HEK293 (cell line): ENCODE measurements at regions not wholly inside any gene's neighbourhood (a gene's known extent, or its start where the extent isn't known, plus 50 kb on each side); places are given as distances from the start of the nearest gene placed in this dataset.

Source experiments
- CTCF ChIA-PET: fragments of 350-600 bp; formaldehyde crosslinking; extraction: SDS; loops from one replicate; lab custom pipeline; 2021; ENCODE audit warnings: antibody characterized with exemption; lab: Yijun Ruan, JAX
- POLR2A ChIA-PET: fragments of 300-600 bp; formaldehyde crosslinking; extraction: SDS; loops from one replicate; lab custom pipeline; 2020; ENCODE audit warnings: antibody characterized with exemption, inconsistent platforms; lab: Yijun Ruan, JAX
- H3K27ac ChIP-seq: fragments of 200-500 bp; sonication (Bioruptor generic); 2 replicates; pipeline ENCODE4 v1.5.1; 2014; ENCODE audit warnings: low read depth, low read length, control low read depth, inconsistent platforms; ENCODE audit errors: extremely low read depth
- H3K36me3 ChIP-seq, 2 experiments: fragments of 200-500 bp in 1 of 2; sonication (Bioruptor generic) in 1 of 2; 1 replicate in 1 of 2; 2 replicates in 1 of 2; pipeline ENCODE4 v1.5.1; 2014 to 2017; ENCODE audit warnings: inconsistent platforms in 2 of 2, low read length in 2 of 2; ENCODE audit not compliant: control insufficient read depth in 2 of 2, insufficient read depth in 1 of 2
- H3K4me1 ChIP-seq: fragments of 200-500 bp; sonication (Bioruptor generic); 2 replicates; pipeline ENCODE4 v1.5.1; 2014; ENCODE audit warnings: mild to moderate bottlenecking, low read length, inconsistent platforms; ENCODE audit not compliant: control insufficient read depth, insufficient read depth
- H3K4me3 ChIP-seq: 2 replicates; pipeline ENCODE4 v1.5.1; 2011; ENCODE audit warnings: low read depth, mild to moderate bottlenecking, control low read depth, low read length, moderate library complexity
- H3K9me3 ChIP-seq: fragments of 200-500 bp; sonication (Bioruptor generic); 2 replicates; pipeline ENCODE4 v1.5.1; 2014; ENCODE audit warnings: low read depth, low read length, inconsistent platforms; ENCODE audit not compliant: control insufficient read depth, insufficient read depth
- BCL6B ChIP-seq: fragments of 450-650 bp; formaldehyde crosslinking; IDR thresholded peaks from 2 replicates; pipeline ENCODE4 v1.5.1; 2017; ENCODE audit warnings: missing biosample characterization, missing genetic modification characterization
- GLIS1 ChIP-seq: fragments of 450-650 bp; formaldehyde crosslinking; IDR thresholded peaks from 2 replicates; pipeline ENCODE4 v1.5.1; 2016; ENCODE audit warnings: missing biosample characterization, missing genetic modification characterization
- KLF9 ChIP-seq: fragments of 450-650 bp; formaldehyde crosslinking; IDR thresholded peaks from 2 replicates; pipeline ENCODE4 v1.5.1; 2016; ENCODE audit warnings: missing biosample characterization, missing genetic modification characterization, low read depth
- SALL2 ChIP-seq: fragments of 450-650 bp; formaldehyde crosslinking; IDR thresholded peaks from 2 replicates; pipeline ENCODE4 v1.5.0; 2017; ENCODE audit warnings: missing biosample characterization, mild to moderate bottlenecking, missing genetic modification characterization, borderline replicate concordance
- SETDB1 ChIP-seq: IDR thresholded peaks from one replicate; pipeline ENCODE4 v1.6.1; 2017; ENCODE audit warnings: mild to moderate bottlenecking, low read length, moderate library complexity, mixed read lengths; ENCODE audit not compliant: insufficient read length
- ZFP69B ChIP-seq: fragments of 450-650 bp; formaldehyde crosslinking; IDR thresholded peaks from 2 replicates; pipeline ENCODE4 v1.5.1; 2016; ENCODE audit warnings: missing biosample characterization, missing genetic modification characterization
- ZNF121 ChIP-seq: fragments of 450-650 bp; formaldehyde crosslinking; IDR thresholded peaks from 2 replicates; pipeline ENCODE4 v1.5.1; 2016; ENCODE audit warnings: missing biosample characterization, missing genetic modification characterization
- ZNF302 ChIP-seq: fragments of 450-650 bp; formaldehyde crosslinking; IDR thresholded peaks from 2 replicates; pipeline ENCODE4 v1.5.1; 2016; ENCODE audit warnings: missing biosample characterization, missing genetic modification characterization, low read depth
- ZNF433 ChIP-seq: fragments of 450-650 bp; formaldehyde crosslinking; IDR thresholded peaks from 2 replicates; pipeline ENCODE4 v1.5.1; 2016; ENCODE audit warnings: missing biosample characterization, missing genetic modification characterization, low read depth
- ZNF530 ChIP-seq: fragments of 450-650 bp; formaldehyde crosslinking; IDR thresholded peaks from 2 replicates; pipeline ENCODE4 v1.5.1; 2016; ENCODE audit warnings: low read depth, missing biosample characterization, missing genetic modification characterization
- ZNF677 ChIP-seq: fragments of 450-650 bp; IDR thresholded peaks from 2 replicates; pipeline ENCODE4 v1.5.0; 2018; ENCODE audit warnings: missing biosample characterization, mild to moderate bottlenecking, missing genetic modification characterization, moderate library complexity
- TF ChIP-seq, protein P1 (sequence below): fragments of 450-650 bp; formaldehyde crosslinking; IDR thresholded peaks from 2 replicates; pipeline ENCODE4 v1.5.1; 2016; ENCODE audit warnings: missing biosample characterization, missing genetic modification characterization

- TF ChIP-seq, protein P1, sequence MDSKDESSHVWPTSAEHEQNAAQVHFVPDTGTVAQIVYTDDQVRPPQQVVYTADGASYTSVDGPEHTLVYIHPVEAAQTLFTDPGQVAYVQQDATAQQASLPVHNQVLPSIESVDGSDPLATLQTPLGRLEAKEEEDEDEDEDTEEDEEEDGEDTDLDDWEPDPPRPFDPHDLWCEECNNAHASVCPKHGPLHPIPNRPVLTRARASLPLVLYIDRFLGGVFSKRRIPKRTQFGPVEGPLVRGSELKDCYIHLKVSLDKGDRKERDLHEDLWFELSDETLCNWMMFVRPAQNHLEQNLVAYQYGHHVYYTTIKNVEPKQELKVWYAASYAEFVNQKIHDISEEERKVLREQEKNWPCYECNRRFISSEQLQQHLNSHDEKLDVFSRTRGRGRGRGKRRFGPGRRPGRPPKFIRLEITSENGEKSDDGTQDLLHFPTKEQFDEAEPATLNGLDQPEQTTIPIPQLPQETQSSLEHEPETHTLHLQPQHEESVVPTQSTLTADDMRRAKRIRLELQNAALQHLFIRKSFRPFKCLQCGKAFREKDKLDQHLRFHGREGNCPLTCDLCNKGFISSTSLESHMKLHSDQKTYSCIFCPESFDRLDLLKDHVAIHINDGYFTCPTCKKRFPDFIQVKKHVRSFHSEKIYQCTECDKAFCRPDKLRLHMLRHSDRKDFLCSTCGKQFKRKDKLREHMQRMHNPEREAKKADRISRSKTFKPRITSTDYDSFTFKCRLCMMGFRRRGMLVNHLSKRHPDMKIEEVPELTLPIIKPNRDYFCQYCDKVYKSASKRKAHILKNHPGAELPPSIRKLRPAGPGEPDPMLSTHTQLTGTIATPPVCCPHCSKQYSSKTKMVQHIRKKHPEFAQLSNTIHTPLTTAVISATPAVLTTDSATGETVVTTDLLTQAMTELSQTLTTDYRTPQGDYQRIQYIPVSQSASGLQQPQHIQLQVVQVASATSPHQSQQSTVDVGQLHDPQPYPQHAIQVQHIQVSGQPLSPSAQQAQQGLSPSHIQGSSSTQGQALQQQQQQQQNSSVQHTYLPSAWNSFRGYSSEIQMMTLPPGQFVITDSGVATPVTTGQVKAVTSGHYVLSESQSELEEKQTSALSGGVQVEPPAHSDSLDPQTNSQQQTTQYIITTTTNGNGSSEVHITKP (tag by site-specific recombination): no peak
- no peak for TF ChIP-seq SETDB1
- TF ChIP-seq ZNF677 (tag by site-specific recombination): no peak
- no peak for TF ChIP-seq ZNF530 (tag by site-specific recombination)
- TF ChIP-seq ZNF433 (tag by site-specific recombination): no peak
- no peak for TF ChIP-seq BCL6B (tag by site-specific recombination)
- no peak for TF ChIP-seq SALL2 (tag by site-specific recombination)
- no peak for TF ChIP-seq ZNF121 (tag by site-specific recombination)
- no peak for TF ChIP-seq KLF9 (tag by site-specific recombination)
- TF ChIP-seq GLIS1 (tag by site-specific recombination): no peak
- TF ChIP-seq ZNF302 (tag by site-specific recombination): no peak
- TF ChIP-seq, all 188 proteins: peak for 0
Observed at GRCh38 chr20:46838011-46838410, 56.6 kb upstream of the EYA2 start (continued).

GRCh38 chr20:46840054-46840729, 54.5 kb upstream of the EYA2 start:
- H3K4me3 ChIP-seq: no peak overlapping the region
- no peaks in the 10 kb centered on the region for H3K36me3 ChIP-seq
- no peaks in the 10 kb centered on the region for H3K9me3 ChIP-seq
- H3K4me1 ChIP-seq: no peaks in the 10 kb centered on the region
- CTCF ChIA-PET: no interaction called here
- POLR2A ChIA-PET: no interaction called here
- TF ChIP-seq, protein P1 (tag by site-specific recombination): peak; percentile 62
- TF ChIP-seq ZFP69B (tag by site-specific recombination): no peak
- no peak overlapping the region for H3K27ac ChIP-seq
